HT-29 (cell line): ENCODE measurements at regions not wholly inside any gene's neighbourhood (a gene's known extent, or its start where the extent isn't known, plus 50 kb on each side); places are given as distances from the start of the nearest gene placed in this dataset.
A peak's percentile ranks its signal among the peaks of the same experiment; 100 is the strongest.
"Not testable (repeated sequence)": the region's sequence is repeated elsewhere in the genome, so short reads cannot be mapped to it uniquely, and the experiment has no call there.

Experiments used
- DNase-seq: peaks from one replicate; pipeline ENCODE4 v3.0.0-alpha.2; 2015; ENCODE audit warnings: low spot score

DNA sequence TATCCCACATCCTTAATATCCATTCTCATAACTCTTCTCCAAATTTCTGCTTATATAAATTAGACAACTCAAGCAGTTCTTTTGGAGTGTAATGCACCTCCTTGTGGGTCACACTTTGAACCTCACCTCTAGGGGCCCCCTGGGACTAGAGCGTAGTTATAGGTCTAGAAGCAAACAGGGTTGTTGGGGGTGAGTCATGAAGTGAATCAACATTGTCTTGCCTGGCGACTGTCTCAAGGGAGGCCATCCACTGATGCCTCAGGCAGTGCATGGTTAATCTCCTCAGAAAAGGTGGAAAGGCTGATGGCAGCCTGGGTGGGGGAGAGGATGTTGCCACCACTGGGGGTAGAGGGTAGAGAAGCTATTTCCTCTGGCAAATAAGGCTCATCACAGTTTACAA lies 129.1 kb downstream of the TNFRSF21 start:
- peak; percentile 54 for DNase-seq

DNA sequence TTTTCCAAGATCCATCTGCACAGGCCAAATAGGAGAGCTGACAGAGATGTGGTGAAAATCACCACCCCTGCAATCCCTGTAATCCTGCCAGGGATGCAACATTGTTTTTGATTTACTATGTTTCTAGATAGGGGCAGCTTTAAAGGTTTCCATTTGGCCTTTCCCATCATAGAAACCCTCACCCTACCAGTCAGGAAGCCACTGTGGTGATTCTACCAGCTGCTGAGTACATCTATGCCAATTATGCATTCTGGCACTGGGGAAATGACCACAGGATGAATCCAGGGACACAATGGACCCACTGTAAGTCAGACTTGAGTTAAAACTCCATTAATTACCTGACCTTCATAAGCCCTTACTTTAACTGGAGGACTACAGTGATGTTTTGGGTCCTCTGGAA lies 130.4 kb downstream of the TNFRSF21 start:
- no peak for DNase-seq

DNA sequence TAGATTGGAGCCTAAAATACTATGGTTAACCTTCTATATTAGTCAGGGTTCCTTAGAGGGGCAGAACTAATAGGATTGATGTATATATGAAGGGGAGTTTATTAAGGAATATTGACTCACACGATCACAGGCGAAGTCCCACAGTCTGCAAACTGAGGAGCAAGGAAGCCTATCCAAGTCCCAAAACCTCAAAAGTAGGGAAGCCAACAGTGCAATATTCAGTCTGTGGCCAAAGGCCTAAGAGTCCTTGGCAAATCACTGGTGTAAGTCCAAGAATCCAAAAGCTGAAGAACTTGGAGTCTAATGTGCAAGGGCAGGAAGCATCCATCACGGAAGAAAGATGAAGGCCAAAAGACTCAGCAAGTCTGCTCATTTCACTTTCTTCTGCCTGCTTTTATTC lies 133.5 kb upstream of the ADGRF1 start:
- no peak for DNase-seq

DNA sequence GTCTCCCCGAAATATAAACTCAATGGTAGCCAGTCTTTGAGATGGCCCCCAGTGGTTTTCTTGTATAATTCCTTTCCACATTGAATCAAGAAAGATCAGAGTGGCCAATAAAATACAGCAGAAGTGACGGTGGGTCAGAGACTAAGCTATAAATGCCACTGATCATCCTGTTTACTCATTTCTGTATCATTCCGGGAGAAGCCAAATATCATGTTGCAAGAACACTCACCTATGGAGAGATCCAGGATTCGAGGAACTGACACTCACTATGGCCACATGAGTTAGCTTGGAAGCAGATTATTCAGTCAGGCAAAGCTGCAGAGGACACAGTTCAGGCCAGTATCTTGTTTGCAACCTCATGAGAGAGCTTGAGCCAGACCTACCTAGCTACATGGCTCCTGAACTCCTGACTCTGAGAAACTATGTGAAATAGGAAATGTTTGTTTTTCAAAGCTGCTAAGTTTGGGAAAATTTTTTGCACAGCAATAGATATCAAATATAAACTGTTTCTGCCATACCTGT lies 132.4 kb upstream of the ADGRF1 start:
- no peak for DNase-seq

DNA sequence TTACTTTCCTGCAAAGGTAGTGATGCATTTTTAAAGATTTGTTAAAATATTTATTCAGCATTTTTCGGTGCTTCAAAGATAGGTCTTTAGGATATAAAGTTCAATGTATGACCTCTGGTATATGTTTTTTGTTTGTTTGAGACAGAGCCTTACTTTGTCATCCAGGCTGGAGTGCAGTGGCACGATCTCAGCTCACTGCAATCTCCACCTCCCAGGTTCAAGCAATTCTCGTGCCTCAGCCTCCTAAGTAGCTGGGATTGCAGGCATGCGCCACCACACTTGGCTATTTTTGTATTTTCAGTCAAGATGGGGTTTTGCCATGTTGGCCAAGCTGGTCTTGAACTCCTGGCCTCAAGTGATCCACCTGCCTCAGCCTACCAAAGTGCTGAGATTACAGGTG lies 131.9 kb upstream of the ADGRF1 start:
- not testable (repeated sequence) for DNase-seq

DNA sequence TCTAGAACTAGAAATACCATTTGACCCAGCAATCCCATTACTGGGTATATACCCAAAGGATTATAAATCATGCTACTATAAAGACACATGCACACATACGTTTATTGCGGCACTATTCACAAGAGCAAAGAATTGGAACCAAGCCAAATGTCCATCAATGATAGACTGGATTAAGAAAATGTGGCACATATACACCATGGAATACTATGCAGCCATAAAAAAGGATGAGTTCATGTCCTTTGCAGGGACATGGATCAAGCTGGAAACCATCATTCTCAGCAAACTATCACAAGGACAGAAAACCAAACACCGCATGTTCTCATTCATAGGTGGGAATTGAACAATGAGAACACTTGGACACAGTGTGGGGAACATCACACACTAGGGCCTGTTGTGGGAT lies 131.0 kb upstream of the ADGRF1 start:
- not testable (repeated sequence) for DNase-seq

DNA sequence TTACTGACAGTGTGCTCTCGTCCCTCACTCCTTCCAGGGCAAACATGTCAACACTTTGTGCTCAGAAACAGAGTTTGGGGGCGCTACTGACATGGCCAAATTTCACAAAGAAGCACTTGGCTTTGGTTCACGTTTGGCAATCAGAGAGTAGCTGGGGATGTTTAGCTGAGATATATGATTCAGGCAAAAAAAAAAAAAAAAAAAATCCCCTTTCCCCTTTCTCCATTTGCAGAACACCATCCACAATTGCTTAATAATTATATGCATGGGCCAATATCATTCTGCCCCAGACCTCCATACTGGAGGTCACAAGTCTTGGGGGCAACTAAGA lies 128.4 kb upstream of the ADGRF1 start:
- DNase-seq, result no peak

DNA sequence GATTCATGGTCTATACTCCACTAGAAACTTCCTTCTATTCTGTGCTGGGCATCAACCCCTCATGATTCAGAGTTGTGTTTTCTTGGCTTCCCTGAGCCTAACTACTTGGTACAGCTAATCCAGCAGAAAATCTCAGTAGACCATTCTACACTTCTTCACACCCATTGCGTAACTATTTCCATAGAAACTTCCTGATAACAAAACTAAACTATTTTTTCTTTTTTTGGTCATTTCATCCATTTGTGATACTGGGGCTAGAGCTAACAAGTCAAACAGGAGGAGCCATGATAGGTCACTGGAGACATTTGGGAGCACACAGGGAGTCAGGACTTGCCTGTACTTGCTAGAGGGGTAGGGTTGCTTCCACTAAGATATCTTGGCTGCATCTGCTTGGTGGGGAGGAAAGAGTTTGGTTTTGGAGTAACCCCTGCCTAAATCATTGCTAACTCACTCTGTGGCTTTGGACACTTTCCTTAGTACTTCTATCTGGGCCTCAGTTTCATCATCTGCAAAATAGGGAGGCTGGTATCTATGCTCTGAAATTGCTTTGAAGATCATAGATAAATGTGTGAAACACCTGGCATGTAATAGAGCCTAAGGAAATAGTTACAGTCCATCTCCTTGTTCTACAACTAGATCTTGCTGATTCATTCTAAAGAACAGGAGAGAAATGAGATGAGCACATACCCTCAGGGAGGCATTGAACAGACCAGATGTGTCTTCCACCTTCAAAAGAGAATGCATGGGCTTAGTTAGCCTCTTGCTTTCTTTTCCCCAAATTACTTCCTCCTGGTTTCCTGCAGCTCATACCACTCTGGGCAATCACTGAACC lies 127.9 kb upstream of the ADGRF1 start:
- no peak for DNase-seq

DNA sequence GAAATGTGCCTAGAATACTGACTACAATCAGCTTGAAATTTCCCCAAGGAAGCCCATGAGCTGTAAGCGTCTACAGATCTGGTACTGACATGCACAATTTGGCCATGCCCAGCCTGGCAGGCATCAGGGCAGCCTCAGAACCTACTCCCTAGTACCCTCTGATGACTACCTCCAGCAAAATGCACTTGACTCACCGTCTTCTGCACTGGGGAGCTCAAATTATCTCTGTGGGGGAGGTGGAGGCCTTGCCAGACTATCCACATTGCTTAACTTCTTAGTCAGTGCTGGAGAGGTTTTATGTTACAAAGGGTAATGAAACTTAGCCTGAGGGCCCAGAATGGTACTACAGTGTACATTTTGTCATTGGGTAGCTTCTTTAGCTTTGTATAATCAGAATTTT lies 126.0 kb upstream of the ADGRF1 start:
- peak; percentile 22 for DNase-seq

DNA sequence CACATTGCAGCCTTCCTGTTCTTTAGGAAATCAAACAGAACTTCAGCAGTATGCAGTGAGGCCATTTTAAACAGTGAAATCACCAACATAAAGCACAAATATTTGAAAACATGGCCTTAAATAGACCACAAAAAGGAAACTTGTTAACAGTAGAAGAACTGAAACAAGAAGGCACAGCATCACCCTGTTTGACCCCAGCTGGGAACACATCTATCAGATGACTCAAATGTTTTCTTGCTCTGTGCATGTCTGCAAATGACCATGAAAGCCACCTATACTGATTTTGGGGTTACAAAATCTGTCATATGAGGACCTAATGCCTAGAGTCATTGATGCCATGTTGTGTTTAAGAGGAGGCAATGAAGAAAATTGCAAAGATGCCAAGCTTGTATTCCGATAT lies 123.8 kb upstream of the ADGRF1 start:
- no peak for DNase-seq

DNA sequence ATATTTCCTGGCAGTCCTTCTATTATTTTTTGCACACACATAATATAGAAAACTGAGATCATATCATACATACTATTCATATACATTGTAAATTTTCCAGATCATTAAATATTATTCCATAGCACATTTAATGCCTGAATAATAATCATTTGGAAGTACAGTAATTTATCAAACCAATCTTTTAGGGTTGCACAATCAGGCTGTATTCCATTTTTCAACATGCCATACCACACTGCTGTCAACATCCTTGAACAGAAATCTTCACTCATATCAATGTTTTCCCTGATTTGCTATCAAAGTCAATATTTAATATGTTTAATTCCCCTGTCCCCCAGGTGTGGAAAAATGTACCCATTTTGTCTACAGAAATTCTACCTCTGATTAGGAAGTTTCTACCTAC lies 122.7 kb upstream of the ADGRF1 start:
- DNase-seq, result no peak

DNA sequence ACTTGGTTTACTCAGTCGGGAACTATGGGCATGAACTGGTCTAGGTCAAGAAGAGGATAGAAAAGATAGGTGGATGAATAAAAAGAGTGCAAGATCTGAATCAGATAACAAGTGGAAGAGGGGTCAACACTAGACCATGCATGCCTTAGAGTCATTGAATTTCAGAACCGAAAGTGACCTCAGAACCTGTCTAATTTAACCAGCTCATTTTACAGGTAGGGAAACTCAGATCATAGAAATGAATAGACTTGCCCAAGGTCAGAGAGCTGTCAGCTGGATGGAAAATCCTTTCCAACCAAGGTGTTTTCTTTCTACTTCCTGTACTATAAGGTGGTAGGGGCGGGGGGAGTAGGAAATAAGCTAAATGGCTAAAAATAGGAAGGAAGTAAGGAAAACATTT lies 121.4 kb upstream of the ADGRF1 start:
- no peak for DNase-seq

DNA sequence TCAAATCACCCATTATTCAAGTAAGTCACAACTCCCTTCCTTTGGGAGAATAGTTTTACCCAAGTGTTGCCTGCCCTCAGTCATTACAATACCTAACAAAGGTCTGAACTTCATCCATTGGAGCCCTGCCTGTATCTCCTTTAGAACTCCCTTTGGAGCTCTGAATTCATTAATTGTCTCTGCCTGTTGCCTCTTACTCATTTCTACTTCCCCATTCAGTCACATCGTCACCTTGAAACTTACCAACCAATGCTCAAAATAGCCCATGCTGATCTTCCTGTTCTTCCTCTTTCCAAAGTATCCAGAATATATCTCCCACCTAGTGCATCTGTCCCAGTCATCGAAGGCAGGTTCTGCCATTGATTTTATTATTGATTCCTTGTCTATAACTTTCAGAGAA lies 120.7 kb upstream of the ADGRF1 start:
- DNase-seq, result no peak

DNA sequence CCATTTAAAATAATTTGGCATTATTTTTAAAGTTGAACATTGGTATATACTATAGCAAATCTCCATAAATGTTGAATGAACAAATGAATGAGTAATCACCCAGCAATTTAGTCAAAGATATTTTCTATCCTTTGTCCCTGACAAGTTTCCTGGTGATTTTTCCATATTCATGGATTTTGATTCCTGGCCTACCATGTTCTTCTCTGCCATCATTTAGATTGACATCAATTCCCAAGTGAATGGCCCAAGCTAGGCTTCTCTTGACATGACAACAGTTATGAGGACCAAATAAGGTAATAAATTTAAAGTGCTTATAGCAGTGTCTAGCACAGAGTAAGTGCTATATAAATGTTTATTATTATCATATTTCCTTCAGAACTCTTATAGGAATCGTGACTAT lies 120.1 kb upstream of the ADGRF1 start:
- DNase-seq, result no peak

DNA sequence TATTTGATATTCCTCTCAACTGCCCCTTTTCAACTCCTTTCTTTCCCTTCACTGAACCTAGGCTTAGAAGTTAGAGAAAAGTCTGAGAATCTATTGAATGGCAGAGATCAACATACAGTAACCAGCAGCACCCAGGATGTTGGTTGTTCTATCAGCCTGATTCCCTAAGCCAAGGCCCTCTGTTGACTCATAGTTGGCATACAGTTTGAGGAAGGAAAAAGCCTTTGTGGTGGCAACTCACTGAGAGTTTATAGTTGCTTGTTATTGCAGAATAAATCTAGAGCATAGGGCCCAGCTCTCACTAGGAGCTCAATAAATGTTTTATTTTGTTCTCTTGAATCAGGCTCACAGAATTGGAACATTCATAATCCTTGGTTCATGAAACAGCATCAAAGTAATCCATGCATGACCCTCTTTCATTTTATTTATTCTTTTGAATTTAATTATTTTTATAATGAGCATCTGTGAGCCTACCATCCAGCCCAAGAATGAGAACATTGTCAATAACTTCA lies 119.1 kb upstream of the ADGRF1 start:
- DNase-seq, result peak; percentile 93

DNA sequence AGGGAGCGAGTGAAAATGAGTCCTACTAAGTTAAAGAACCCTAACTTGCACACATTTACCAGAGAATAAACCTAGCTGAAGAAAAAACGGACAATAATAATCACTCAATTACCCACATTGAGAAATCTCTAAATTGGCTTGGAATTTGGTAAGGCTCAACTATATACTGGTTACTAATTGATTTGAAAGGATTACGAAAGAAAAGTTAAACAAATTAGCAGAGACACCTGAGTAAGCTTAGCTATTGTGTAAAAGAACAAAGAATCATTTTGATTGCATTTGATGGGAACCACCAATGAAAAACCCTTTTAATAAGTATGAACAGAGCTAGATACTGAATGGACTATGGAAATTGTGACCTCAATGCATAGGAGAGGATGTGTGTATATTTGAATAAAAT lies 118.6 kb upstream of the ADGRF1 start:
- DNase-seq, result no peak

DNA sequence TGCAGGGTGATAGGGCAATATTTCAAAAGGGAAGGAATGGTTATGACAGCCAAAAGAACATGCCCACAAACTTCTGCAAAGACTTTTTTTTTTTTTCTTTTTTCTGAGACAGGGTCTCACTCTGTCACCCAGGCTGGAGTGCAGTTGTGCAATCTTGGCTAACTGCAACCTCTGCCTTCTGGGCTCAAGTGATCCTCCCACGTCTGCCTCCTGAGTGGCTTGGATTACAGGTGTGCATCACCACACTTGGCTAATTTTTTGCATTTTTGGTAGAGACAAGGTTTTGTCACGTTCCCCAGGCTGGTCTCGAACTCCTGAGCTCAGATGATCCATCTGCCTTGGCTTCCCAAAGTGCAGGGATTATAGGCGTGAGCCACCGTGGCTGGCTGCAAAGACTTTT lies 117.6 kb upstream of the ADGRF1 start:
- DNase-seq, result no peak

DNA sequence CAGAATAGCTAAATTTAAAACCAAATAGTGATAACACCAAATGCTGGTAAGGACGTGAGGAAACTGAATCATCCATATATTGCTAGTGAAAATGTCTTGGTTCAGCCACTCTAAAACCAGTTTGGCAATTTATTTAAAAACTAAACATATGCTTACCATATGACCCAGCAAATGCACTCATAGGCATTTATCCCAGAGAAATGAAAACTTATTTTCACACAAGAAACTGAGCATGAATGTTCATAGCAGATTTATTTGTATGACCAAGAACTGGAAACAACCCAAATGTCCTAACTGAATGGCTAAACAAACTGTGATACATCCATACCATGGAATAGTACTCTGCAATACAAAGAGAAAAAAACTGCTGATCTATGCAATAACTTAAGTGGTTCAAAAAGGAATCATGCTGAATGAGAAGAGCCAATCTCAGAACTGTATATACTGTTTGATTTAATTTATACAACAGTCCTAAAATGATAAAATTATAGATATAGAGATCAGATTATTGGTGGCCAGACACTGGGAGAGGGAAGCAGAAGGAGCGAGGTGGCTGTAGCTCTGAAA lies 115.6 kb upstream of the ADGRF1 start:
- DNase-seq, result no peak

DNA sequence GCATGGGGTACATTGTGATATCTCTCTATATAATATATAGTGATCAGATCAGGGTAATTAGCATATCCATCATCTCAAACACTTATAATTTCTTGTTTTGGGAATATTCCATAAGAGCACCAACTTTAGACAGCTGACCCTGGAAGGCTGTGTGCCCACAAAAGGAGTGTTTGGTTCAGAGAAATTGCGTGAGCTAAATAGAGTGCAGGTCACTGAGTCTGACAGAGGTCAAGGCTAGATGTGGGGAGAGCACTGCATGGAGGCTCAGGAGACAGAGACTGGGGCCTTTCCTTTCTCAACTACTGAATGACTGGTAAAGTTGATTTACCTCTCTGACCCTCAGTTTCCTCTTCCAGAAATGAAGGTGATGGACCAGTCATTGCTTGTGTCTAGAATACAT lies 114.9 kb upstream of the ADGRF1 start:
- no peak for DNase-seq

DNA sequence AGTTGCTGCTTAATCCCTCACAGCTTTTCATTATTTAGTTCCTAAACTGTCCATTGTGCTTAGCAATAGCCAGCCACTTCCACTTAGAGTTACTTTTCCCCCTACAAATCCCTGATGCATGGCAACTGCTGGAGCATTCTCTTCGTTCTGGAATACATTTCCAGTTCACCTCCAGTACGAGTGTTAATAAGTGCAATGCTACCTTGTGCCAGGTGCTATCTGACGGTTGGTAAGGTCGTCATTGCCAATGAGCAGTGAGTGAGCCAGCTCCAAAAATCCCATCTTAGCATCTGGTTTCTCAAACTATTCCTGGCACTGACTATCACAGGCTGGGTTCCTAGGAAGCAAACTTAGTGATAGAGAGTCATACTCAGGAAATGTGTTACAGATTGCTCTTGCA lies 114.1 kb upstream of the ADGRF1 start:
- no peak for DNase-seq

DNA sequence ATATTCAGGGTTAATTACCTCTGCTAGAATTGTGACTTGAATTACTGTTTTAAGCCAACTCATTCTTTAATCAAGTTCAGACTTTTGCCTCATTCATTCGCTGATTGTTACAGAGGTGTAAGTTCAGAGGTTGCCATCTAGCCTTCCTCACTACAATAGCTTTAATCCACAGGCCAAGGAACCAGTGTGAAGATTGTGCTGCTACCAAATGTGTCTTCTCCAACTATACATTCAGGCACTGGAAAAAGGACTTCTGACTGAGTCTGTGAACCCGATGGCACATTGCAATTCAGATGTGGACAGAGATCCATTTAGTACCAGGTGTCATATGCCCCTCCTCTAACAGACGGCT lies 111.2 kb upstream of the ADGRF1 start:
- no peak for DNase-seq

DNA sequence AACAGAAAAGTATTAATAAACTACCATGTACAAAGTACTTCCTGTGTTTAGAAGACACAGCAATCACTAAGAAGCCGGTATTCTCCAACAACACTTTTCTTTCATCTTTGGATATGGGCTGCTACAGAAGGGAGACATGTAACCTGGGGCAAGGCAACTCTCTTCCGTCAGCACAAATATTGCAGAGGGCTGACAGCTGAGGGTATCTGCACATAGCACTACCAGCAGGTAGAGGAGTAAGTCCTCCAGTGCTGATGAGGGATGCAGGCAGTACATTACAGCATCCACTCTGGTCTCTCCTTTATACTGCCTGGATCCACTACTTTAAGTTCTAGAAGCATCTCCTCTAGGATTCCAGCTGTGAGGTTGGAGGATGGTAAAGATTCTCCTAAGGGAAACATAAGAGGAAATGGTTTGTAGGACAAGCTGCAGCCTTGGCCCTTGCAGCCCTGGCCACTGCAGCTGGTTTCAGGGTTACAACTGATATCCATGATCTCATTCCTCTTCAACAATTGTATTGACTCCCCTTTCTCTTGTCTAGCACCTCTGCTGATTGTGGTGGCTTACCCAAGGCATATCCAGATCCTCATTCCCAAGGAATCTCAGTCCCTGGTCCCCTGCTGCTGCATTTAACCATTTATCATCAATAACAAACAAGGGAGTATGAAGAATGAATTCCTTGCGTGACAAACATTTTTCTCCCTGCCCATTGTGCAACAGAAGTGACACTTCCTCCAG lies 110.7 kb upstream of the ADGRF1 start:
- peak; percentile 62 for DNase-seq
